ENCODE measurements at regions not wholly inside any gene's neighbourhood (a gene's known extent, or its start where the extent isn't known, plus 50 kb on each side); places are given as distances from the start of the nearest gene placed in this dataset.
A peak's percentile ranks its signal among the peaks of the same experiment; 100 is the strongest.

- TF ChIP-seq CHD7 (IDR thresholded peaks at IDR 0.05; ENCODE audit: low read depth, low read length) (no peak), SPI1 (IDR thresholded peaks at IDR 0.05; ENCODE audit: borderline replicate concordance, low read depth, low read length) (0 out of 2 replicates have a peak, but pooled peaks have one; percentile 14), SREBF2 (CRISPR knock-in tag; IDR thresholded peaks at IDR 0.05) (no peak), ZNF76 (CRISPR knock-in tag; IDR thresholded peaks at IDR 0.05; ENCODE audit: borderline replicate concordance) (no peak), ZBTB9 (CRISPR knock-in tag; IDR thresholded peaks at IDR 0.05) (0 out of 2 replicates have a peak, but pooled peaks have one; percentile 45), ARID2 (IDR thresholded peaks at IDR 0.05) (no peak), JUND (IDR thresholded peaks at IDR 0.05; ENCODE audit: borderline replicate concordance, low read depth, low read length) (peak; percentile 22; the same call in 1 of the 2 replicates), JUND (tag; IDR thresholded peaks at IDR 0.05; ENCODE audit: borderline replicate concordance, low read depth, low read length) (no peak), ZFP1 (CRISPR knock-in tag; IDR thresholded peaks at IDR 0.05) (no peak), PHB (CRISPR knock-in tag; IDR thresholded peaks at IDR 0.05) (no peak), ZBTB34 (CRISPR knock-in tag; IDR thresholded peaks at IDR 0.05) (no peak), SNRNP70 (optimal IDR thresholded peaks at IDR 0.05; ENCODE audit: low read depth, low read length) (no peak), NBN (IDR thresholded peaks at IDR 0.05; ENCODE audit: low read depth) (no peak), THRAP3 (IDR thresholded peaks at IDR 0.05; ENCODE audit: borderline replicate concordance) (no peak)
These were observed 76.8 kb downstream of the UNC5CL start (continued) for GRCh38 chr6:40962241-40962640.
